ENCODE measurements at regions not wholly inside any gene's neighbourhood (a gene's known extent, or its start where the extent isn't known, plus 50 kb on each side); places are given as distances from the start of the nearest gene placed in this dataset.

GRCh38 chr16:6331770-6332169, 1000.9 kb upstream of the RBFOX1 start:
- Histone ChIP-seq H3K9me3 (ENCODE audit: control insufficient read depth in 2 of 2, insufficient read depth in 1 of 2, low read depth in 1 of 2, low read length in 1 of 2) (peaks cover 0 to 3% of the 10 kb centered on the region in 2 donors), H3K27ac (ENCODE audit: low read depth in 2 of 2, low read length in 1 of 2) (no peak overlapping the region), H3K27me3 (ENCODE audit: control insufficient read depth in 1 of 2, insufficient read depth in 2 of 2, low read length in 2 of 2) (no peaks in the 10 kb centered on the region), H3K36me3 (ENCODE audit: control insufficient read depth in 2 of 2, insufficient read depth in 2 of 2, low read length in 1 of 2) (no peaks in the 10 kb centered on the region), H3K4me3 (ENCODE audit: low read depth in 1 of 2, low read length in 2 of 2) (no peak overlapping the region), H3K4me1 (ENCODE audit: control insufficient read depth in 2 of 2, insufficient read depth in 2 of 2, low read length in 1 of 2) (no peaks in the 10 kb centered on the region)
- WGBS, 2 donors, result 32 to 42% methylated on average over 3 of the region's 3 CpGs

- H3K27me3 ChIP-seq (ENCODE audit: control insufficient read depth in 1 of 2, insufficient read depth in 2 of 2, low read length in 2 of 2), result no peaks in the 10 kb centered on the region
- peaks cover 0 to 2% of the 10 kb centered on the region in 2 donors for H3K9me3 ChIP-seq (ENCODE audit: control insufficient read depth in 2 of 2, insufficient read depth in 1 of 2, low read depth in 1 of 2, low read length in 1 of 2)
- H3K36me3 ChIP-seq (ENCODE audit: control insufficient read depth in 2 of 2, insufficient read depth in 2 of 2, low read length in 1 of 2), result no peaks in the 10 kb centered on the region
- no peaks in the 10 kb centered on the region for H3K4me1 ChIP-seq (ENCODE audit: control insufficient read depth in 2 of 2, insufficient read depth in 2 of 2, low read length in 1 of 2)
- H3K4me3 ChIP-seq (ENCODE audit: low read depth in 1 of 2, low read length in 2 of 2), result no peak overlapping the region
- 34 to 46% methylated on average over 4 of the region's 4 CpGs for WGBS, 2 donors
- no peak overlapping the region for H3K27ac ChIP-seq (ENCODE audit: low read depth in 2 of 2, low read length in 1 of 2)
Observed at GRCh38 chr16:6317934-6318333, 1014.7 kb upstream of the RBFOX1 start.

- Histone ChIP-seq H3K4me3 (ENCODE audit: low read depth in 1 of 2, low read length in 2 of 2) (no peak overlapping the region), H3K27me3 (ENCODE audit: control insufficient read depth in 1 of 2, insufficient read depth in 2 of 2, low read length in 2 of 2) (no peaks in the 10 kb centered on the region), H3K9me3 (ENCODE audit: control insufficient read depth in 2 of 2, insufficient read depth in 1 of 2, low read depth in 1 of 2, low read length in 1 of 2) (peaks cover 2 to 6% of the 10 kb centered on the region in 2 donors), H3K27ac (ENCODE audit: low read depth in 2 of 2, low read length in 1 of 2) (no peak overlapping the region), H3K4me1 (ENCODE audit: control insufficient read depth in 2 of 2, insufficient read depth in 2 of 2, low read length in 1 of 2) (no peaks in the 10 kb centered on the region), H3K36me3 (ENCODE audit: control insufficient read depth in 2 of 2, insufficient read depth in 2 of 2, low read length in 1 of 2) (no peaks in the 10 kb centered on the region)
- 75 to 79% methylated on average over 8 of the region's 8 CpGs for WGBS, 2 donors
Observed at GRCh38 chr16:6309271-6309670, 1023.4 kb upstream of the RBFOX1 start.

- no peak overlapping the region for H3K4me3 ChIP-seq (ENCODE audit: low read depth in 1 of 2, low read length in 2 of 2)
- H3K27ac ChIP-seq (ENCODE audit: low read depth in 2 of 2, low read length in 1 of 2), result no peak overlapping the region
- WGBS, 2 donors, result 67 to 68% methylated on average over 2 of the region's 2 CpGs
- no peaks in the 10 kb centered on the region for H3K4me1 ChIP-seq (ENCODE audit: control insufficient read depth in 2 of 2, insufficient read depth in 2 of 2, low read length in 1 of 2)
- H3K36me3 ChIP-seq (ENCODE audit: control insufficient read depth in 2 of 2, insufficient read depth in 2 of 2, low read length in 1 of 2), result no peaks in the 10 kb centered on the region
- no peaks in the 10 kb centered on the region for H3K27me3 ChIP-seq (ENCODE audit: control insufficient read depth in 1 of 2, insufficient read depth in 2 of 2, low read length in 2 of 2)
- peaks cover under 1 to 6% of the 10 kb centered on the region in 2 donors for H3K9me3 ChIP-seq (ENCODE audit: control insufficient read depth in 2 of 2, insufficient read depth in 1 of 2, low read depth in 1 of 2, low read length in 1 of 2)
Observed at GRCh38 chr16:6308176-6308575, 1024.5 kb upstream of the RBFOX1 start.

GRCh38 chr16:6300523-6300922, 1032.1 kb upstream of the RBFOX1 start:
- H3K36me3 ChIP-seq (ENCODE audit: control insufficient read depth in 2 of 2, insufficient read depth in 2 of 2, low read length in 1 of 2), result no peaks in the 10 kb centered on the region
- H3K4me1 ChIP-seq (ENCODE audit: control insufficient read depth in 2 of 2, insufficient read depth in 2 of 2, low read length in 1 of 2), result no peaks in the 10 kb centered on the region
- no peaks in the 10 kb centered on the region for H3K27me3 ChIP-seq (ENCODE audit: control insufficient read depth in 1 of 2, insufficient read depth in 2 of 2, low read length in 2 of 2)
- no peak overlapping the region for H3K27ac ChIP-seq (ENCODE audit: low read depth in 2 of 2, low read length in 1 of 2)
- no peak overlapping the region for H3K4me3 ChIP-seq (ENCODE audit: low read depth in 1 of 2, low read length in 2 of 2)
- peaks cover 0 to 7% of the 10 kb centered on the region in 2 donors for H3K9me3 ChIP-seq (ENCODE audit: control insufficient read depth in 2 of 2, insufficient read depth in 1 of 2, low read depth in 1 of 2, low read length in 1 of 2)
- 83 to 85% methylated on average over 4 of the region's 4 CpGs for WGBS, 2 donors

GRCh38 chr16:6297666-6298410, 1034.8 kb upstream of the RBFOX1 start:
- Histone ChIP-seq H3K4me1 (ENCODE audit: control insufficient read depth in 2 of 2, insufficient read depth in 2 of 2, low read length in 1 of 2) (no peaks in the 10 kb centered on the region), H3K4me3 (ENCODE audit: low read depth in 1 of 2, low read length in 2 of 2) (no peak overlapping the region), H3K36me3 (ENCODE audit: control insufficient read depth in 2 of 2, insufficient read depth in 2 of 2, low read length in 1 of 2) (no peaks in the 10 kb centered on the region), H3K27ac (ENCODE audit: low read depth in 2 of 2, low read length in 1 of 2) (no peak overlapping the region), H3K9me3 (ENCODE audit: control insufficient read depth in 2 of 2, insufficient read depth in 1 of 2, low read depth in 1 of 2, low read length in 1 of 2) (peaks cover 3 to 7% of the 10 kb centered on the region in 2 donors), H3K27me3 (ENCODE audit: control insufficient read depth in 1 of 2, insufficient read depth in 2 of 2, low read length in 2 of 2) (no peaks in the 10 kb centered on the region)
- 68 to 76% methylated on average over 8 of the region's 8 CpGs for WGBS, 2 donors

- H3K4me1 ChIP-seq (ENCODE audit: control insufficient read depth in 2 of 2, insufficient read depth in 2 of 2, low read length in 1 of 2), result no peaks in the 10 kb centered on the region
- H3K27me3 ChIP-seq (ENCODE audit: control insufficient read depth in 1 of 2, insufficient read depth in 2 of 2, low read length in 2 of 2), result no peaks in the 10 kb centered on the region
- no peak overlapping the region for H3K27ac ChIP-seq (ENCODE audit: low read depth in 2 of 2, low read length in 1 of 2)
- H3K9me3 ChIP-seq (ENCODE audit: control insufficient read depth in 2 of 2, insufficient read depth in 1 of 2, low read depth in 1 of 2, low read length in 1 of 2), result peaks cover 0 to 2% of the 10 kb centered on the region in 2 donors
- no peak overlapping the region for H3K4me3 ChIP-seq (ENCODE audit: low read depth in 1 of 2, low read length in 2 of 2)
- whole genome bisulfite sequencing, 2 donors, result 88 to 93% methylated on average over 2 of the region's 2 CpGs
- no peaks in the 10 kb centered on the region for H3K36me3 ChIP-seq (ENCODE audit: control insufficient read depth in 2 of 2, insufficient read depth in 2 of 2, low read length in 1 of 2)
Observed at GRCh38 chr16:6286176-6286575, 1046.5 kb upstream of the RBFOX1 start.

- Histone ChIP-seq H3K4me1 (ENCODE audit: control insufficient read depth in 2 of 2, insufficient read depth in 2 of 2, low read length in 1 of 2) (no peaks in the 10 kb centered on the region), H3K36me3 (ENCODE audit: control insufficient read depth in 2 of 2, insufficient read depth in 2 of 2, low read length in 1 of 2) (no peaks in the 10 kb centered on the region), H3K4me3 (ENCODE audit: low read depth in 1 of 2, low read length in 2 of 2) (no peak overlapping the region), H3K27ac (ENCODE audit: low read depth in 2 of 2, low read length in 1 of 2) (no peak overlapping the region), H3K9me3 (ENCODE audit: control insufficient read depth in 2 of 2, insufficient read depth in 1 of 2, low read depth in 1 of 2, low read length in 1 of 2) (peaks cover 0 to 2% of the 10 kb centered on the region in 2 donors), H3K27me3 (ENCODE audit: control insufficient read depth in 1 of 2, insufficient read depth in 2 of 2, low read length in 2 of 2) (no peaks in the 10 kb centered on the region)
- 46 to 47% methylated on average over 7 of the region's 7 CpGs for WGBS, 2 donors
Observed at GRCh38 chr16:6284731-6285130, 1047.9 kb upstream of the RBFOX1 start.

- Histone ChIP-seq H3K9me3 (ENCODE audit: control insufficient read depth in 2 of 2, insufficient read depth in 1 of 2, low read depth in 1 of 2, low read length in 1 of 2) (peaks cover 0 to 2% of the 10 kb centered on the region in 2 donors), H3K4me1 (ENCODE audit: control insufficient read depth in 2 of 2, insufficient read depth in 2 of 2, low read length in 1 of 2) (no peaks in the 10 kb centered on the region), H3K27me3 (ENCODE audit: control insufficient read depth in 1 of 2, insufficient read depth in 2 of 2, low read length in 2 of 2) (no peaks in the 10 kb centered on the region), H3K27ac (ENCODE audit: low read depth in 2 of 2, low read length in 1 of 2) (no peak overlapping the region), H3K4me3 (ENCODE audit: low read depth in 1 of 2, low read length in 2 of 2) (no peak overlapping the region), H3K36me3 (ENCODE audit: control insufficient read depth in 2 of 2, insufficient read depth in 2 of 2, low read length in 1 of 2) (no peaks in the 10 kb centered on the region)
- 88 to 97% methylated on average over 1 of the region's 1 CpG for WGBS, 2 donors
Observed at GRCh38 chr16:6281994-6282393, 1050.7 kb upstream of the RBFOX1 start.

GRCh38 chr16:6281274-6281673, 1051.4 kb upstream of the RBFOX1 start:
- Histone ChIP-seq H3K36me3 (ENCODE audit: control insufficient read depth in 2 of 2, insufficient read depth in 2 of 2, low read length in 1 of 2) (no peaks in the 10 kb centered on the region), H3K27me3 (ENCODE audit: control insufficient read depth in 1 of 2, insufficient read depth in 2 of 2, low read length in 2 of 2) (no peaks in the 10 kb centered on the region), H3K4me1 (ENCODE audit: control insufficient read depth in 2 of 2, insufficient read depth in 2 of 2, low read length in 1 of 2) (no peaks in the 10 kb centered on the region), H3K27ac (ENCODE audit: low read depth in 2 of 2, low read length in 1 of 2) (no peak overlapping the region), H3K4me3 (ENCODE audit: low read depth in 1 of 2, low read length in 2 of 2) (no peak overlapping the region), H3K9me3 (ENCODE audit: control insufficient read depth in 2 of 2, insufficient read depth in 1 of 2, low read depth in 1 of 2, low read length in 1 of 2) (peaks cover 0 to 2% of the 10 kb centered on the region in 2 donors)
- 82 to 85% methylated on average over 8 of the region's 8 CpGs for WGBS, 2 donors

Measured in esophagus (tissue), 2 donors.